GM19240 (cell line): ENCODE measurements at regions not wholly inside any gene's neighbourhood (a gene's known extent, or its start where the extent isn't known, plus 50 kb on each side); places are given as distances from the start of the nearest gene placed in this dataset.
A peak's percentile ranks its signal among the peaks of the same experiment; 100 is the strongest.

ENCODE experiments used
- DNase-seq: peaks from one replicate; pipeline ENCODE4 v3.0.0; 2011; ENCODE audit warnings: low spot score; ENCODE audit not compliant: insufficient read length

DNA sequence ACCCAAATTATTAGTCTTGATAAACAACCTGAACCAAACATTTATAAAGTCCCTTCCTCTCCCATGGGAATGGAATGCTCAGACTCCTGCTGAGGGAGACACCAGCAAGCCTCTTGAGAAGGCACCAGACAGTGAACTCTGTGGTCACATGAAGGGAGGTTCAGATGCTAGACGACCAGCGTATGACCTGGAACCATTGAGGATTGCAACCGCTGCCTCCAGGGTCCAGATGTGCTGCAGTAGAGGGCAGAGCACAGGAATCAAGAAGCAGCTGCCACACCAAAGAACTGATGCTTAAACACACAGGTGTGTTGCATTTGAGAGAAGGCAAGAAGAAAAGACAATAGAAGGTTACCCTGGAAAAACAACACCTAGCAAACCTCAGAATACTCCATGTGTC lies 592.4 kb downstream of the AACS start:
- no peak for DNase-seq

DNA sequence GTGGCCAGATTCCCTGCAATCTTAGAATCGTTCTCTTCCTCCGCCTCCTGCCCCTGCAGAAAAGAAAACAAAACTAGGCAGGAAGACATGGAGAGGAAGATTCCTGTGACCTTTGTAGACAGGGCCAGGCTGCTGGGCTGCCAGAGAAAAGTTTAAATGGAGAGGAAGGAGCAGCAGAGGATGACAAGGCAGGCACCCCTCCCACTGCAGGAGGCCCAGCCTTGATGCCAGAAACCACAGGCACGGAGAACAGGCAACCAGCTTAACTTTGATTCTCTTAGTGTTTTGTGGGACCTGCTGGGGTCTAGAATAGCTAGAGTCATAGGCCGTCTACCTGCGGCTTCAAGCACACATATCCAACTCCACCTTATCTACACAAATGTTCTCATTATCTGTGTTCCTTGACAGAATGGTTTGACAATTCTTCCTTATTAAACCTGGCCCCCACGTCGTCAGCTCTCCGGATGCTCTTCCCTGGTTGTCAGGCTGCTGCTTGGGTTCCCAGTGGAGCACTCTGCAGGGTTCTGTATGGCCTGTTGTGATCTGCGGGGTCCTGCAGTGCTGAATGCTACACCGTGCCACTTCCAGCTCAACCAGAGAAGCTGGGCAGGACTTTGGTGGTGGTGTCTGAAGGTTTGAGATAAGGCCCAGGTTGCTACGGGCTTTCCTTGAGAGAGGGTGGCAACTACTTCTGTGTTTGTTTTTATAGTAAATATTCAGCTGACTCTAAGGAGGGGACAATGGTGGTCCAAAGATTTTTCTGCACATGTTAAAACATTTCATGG lies 609.5 kb downstream of the AACS start:
- no peak for DNase-seq

DNA sequence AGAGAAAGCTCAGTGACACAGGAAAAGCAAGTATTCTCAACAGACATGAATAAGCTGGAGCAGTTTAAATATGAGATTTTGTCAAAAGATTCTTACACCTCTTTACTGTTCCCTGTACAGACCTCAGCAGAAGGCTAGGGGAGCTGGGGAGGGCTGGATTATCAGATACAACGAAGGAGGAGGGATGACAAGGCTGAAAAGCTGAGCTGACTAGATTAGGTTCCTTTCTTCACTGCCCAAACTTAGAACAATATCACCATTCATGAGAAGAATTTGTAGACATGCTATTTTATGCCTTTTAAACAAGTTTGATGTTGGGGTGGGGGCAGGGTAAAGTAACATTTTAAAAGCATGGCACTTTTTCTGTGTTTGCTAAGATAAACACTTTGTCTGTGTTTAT lies 611.1 kb downstream of the AACS start:
- no peak for DNase-seq

DNA sequence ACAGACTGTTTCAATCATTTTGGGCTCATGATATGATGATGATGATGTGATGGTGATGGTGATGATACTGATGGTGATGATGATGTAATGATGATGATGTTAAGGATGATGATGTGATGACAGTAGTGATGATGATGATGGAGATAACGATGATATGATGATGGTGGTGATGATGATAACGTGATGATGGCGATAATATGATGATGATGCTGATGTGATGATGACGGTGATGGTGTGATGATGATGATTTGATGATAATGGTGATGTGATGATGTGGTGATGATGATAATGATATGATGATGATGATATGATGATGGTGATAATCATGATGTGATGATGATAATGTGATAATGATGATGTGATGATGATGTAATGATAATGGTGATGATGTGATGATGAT lies 612.6 kb downstream of the AACS start:
- no peak for DNase-seq

DNA sequence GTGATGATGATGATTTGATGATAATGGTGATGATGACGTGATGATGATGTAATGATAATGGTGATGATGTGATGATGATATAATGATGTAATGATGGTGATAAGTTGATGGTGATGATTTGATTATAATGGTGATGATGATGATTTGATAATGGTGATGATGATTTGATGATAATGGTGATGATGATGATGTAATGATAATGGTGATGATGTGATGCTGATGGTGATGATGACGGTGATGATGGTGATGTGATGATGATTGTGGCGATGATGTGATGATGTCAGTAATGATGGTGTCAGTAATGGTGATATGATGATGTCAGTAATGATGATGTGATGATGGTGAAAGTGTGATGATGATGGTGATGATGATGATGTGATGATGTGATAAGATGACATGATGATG lies 613.4 kb downstream of the AACS start:
- no peak for DNase-seq

DNA sequence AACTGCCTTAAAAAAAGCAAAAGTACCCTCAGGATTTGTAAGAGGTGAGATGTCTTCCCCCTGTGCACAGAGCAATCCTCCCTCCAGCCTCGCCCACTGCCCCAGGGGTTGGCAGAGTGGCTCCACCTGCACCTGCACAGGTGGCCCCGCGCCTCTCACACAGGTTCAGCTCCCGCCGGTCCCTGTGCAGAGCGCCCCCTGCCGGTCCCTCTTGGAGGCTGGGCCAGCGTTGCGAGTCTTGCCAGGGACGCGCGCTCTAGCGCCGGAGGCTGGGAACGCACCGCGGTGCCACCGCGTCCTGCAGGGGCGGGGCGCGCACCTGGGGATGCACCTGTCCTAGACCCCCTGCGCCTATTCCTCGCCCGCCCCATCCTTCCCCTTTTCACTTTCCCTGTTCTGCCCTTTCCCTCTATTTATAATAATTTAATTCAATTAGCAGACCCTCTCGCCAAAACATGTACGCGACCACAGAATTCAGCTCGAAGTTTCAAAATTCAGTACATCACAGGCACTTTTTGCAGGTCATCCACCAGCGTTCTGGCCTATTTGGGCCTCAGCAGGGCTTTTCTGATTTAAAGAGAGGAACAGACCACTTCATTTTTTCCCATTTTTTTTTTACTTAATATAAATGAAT lies 618.6 kb downstream of the AACS start:
- DNase-seq, result peak; percentile 4

DNA sequence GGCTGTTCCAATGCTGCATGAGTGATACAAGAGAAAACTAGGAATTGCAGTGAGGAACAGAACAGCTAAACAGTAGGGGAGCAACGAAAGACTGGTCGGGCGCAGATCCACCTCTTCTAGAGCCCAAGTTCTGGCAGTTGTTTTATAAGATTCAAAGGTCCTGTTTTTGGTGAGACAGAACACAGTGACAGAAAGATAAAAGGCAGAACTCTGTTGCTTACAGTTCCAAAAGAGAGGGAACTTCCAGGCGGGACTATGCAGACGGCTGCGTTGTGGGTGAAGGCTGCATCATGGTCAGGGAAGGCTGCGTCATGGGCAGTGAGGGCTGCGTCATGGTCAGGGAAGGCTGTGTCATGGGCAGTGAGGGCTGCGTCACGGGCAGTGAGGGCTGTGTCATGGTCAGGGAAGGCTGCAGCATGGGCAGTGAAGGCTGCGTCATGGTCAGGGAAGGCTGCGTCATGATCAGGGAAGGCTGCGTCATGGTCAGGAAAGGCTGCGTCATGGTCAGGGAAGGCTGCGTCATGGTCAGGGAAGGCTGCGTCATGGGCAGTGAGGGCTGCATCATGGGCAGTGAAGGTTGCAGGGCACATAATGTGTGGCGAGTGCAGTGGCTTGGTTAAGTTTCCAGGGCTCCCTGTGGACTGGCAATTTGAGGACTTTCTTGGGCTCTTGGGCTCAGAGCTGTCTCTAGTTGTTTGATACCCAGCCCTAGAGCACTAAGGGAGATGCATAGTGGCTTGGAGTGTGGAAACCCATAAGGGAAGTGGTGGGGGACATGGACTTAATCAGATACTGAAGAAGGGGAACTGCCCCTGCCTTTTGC lies 619.9 kb downstream of the AACS start:
- DNase-seq, result no peak

DNA sequence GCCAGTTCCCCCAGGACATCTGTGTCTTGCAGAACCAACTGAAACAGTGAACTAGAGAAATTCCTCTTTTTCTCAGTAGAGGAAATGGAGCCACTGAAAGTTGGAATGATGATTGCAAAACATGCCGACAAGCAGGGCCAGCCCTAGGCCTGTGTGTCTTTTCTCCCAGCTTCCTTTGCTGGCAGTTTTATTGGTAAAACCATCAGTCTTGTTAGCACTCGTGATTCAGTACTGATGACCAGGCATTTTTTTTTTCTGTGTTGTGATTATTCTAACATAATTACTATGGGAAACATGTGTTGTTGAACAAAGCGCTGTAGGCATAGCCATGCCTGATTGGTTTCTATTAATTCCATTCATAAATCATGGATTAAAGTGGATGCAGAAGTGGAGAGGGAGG lies 620.7 kb downstream of the AACS start:
- no peak for DNase-seq

DNA sequence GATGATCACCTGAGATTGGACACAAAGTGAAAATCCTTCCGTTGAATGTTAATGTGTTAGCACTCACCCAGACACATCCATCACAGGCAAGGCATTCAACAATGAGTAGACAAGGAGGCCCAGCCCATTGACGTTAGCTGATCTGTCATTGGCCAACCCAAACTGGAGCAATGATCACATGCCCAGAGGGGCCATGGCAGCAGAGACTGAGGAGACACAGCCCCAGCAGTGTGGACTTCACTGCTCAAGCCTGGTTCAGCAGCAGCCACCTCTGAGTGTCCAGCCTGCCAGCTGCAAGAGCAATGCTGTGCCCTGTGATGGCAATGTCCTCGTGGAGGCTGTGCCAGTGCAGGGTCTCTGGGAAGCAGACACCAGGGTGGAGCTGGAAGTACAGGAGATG lies 622.2 kb downstream of the AACS start:
- no peak for DNase-seq

DNA sequence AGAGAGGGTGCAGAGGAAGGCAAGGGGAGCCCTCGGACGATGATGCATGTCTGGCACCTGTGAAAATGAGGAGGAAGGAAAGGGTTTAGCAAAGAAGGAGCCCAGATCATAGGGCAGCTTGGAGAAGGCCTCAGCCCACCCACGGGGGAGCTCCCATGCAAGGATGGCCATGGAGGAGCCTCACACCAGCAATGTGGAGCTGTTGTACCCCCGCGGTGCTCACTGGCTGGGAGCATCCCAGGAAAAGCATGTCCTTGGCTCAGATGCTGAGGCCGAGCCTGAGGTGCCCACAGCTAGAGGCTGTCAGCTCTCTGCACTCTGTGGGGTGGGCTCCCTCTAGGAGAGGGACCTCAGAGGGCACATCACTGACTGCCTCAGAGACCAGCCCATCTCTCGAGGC lies 622.6 kb downstream of the AACS start:
- DNase-seq, result no peak

DNA sequence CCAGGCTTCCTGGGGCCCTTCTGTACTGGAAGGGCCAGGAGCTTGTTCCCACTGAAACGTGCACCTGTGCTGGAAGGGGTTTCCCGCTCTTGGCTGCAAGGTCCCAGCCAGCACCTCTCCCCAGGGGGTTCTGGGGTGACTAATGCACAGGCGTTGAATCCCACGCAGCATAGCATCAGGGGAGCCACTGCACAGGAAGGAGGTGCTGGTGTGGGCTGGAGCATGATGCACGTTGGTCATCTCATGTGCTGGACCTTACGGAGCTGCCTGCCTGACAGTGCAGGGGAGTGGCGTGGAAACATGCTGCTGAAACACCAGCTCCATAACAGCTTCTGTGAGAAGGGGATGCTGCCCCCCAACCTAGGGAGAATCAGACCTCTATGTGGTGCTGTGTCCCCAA lies 623.0 kb downstream of the AACS start:
- no peak for DNase-seq

DNA sequence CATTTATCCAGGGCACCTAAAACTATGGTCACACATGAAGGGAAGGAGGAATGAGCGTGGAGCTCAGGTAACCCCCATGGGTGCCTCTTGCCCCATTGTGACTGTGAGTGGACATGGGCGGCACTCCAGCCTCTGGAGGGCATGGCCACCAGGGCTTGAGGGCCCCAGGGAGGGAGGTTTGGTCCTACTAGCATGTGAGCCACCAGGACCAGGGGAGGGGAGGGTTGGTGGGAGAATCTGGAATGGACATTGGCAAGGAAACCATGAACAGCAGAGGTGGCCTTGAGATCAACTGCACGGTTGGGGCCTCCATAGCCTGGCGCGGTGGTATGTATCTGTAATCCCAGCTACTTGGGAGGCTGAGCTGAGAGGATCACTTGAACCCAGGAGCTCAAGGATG lies 623.6 kb downstream of the AACS start:
- DNase-seq, result no peak

DNA sequence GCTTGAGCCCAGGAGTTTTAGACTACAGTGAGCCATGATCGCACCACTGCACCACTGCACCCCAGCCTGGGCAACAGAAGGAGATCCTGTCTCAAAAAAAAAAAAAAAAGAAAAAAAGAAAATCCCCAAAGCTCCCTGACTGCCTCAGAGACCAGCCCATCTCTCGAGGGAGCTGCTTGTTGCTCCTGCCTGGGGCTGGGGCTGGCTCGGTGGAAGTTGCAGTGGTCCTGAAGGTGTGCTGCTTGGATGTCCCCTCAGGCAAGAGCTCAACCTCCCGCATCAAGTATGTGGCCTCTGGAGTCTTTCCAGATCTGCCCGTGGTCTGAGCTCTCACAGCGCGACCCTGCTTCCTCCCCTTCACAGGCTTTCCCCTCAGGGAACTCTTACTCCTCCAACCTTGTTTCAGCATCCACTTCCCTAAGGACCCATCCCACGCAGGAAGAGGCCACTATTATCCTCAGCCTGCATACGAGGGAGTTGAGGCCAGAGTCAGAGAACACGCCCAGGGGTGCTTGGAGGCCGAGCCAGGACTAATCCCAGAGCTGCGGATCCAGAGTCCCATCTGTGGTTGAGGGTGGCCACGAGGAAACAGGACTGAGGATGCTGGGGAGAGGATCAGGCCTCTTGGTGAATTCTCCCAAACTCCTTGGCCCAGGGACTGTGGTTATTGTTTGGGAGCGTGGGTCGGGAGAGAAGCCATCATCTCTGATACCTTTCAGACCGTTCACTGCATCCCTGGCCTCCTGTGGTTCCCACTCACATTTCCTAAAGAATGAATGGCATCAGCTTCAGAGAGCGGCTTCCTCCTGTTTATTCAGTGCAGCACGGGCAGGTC lies 624.6 kb downstream of the AACS start:
- DNase-seq, result no peak

DNA sequence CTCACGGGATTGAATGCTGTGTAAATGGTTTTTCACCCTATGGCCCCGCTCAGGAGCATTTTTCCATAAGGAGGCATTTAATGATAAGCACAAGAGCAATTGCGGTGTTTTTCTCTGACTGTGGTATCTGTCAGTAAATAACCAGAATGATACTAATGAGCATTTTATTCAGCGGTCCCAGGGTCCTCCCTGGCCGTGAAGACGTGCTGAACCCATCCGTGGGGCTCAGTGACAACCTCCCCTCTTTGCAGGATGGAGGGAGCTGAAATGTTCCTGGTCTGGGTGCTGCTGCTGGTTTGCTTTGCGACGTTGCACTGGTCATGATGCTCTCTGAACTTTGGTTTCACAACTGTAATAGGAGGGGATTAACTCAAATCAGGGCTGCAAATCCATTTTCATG lies 625.6 kb downstream of the AACS start:
- DNase-seq, result no peak

DNA sequence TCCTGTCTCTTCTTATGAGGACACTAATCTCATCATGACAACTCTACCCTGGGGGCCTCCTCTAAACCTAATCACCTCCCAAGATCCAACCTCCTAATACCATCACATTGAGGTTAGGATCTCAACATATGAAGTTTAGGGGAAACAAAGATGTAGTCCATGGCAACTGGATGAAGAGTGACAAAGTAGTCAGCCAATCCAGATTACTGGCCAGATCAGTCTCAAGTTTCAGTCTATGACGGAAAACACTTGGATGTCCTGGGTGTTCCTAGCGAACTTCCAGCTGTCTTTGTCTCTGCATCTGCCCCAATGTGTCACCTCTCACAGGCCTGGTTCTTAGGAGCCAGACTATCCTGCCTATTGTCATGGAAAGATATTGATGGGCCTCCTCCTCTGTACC lies 630.8 kb downstream of the AACS start:
- no peak for DNase-seq

DNA sequence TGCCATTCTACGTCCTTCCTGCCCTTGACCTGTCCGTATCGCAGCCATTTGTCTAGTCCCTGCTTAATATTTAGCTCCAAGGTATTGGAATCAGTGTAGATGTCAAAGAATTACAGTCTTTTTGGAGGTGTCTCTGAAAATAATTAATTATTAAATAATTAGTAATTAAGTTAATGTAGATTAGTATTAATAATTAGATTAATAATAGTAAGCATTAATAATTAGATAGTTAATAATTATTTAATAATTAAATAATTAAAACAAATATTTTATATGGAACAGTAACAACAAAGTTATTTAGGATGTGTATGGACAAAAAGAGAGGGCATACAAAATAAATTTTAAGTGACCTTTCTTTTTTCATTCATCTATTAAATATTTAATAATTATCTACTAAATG lies 639.6 kb downstream of the AACS start:
- DNase-seq, result no peak

DNA sequence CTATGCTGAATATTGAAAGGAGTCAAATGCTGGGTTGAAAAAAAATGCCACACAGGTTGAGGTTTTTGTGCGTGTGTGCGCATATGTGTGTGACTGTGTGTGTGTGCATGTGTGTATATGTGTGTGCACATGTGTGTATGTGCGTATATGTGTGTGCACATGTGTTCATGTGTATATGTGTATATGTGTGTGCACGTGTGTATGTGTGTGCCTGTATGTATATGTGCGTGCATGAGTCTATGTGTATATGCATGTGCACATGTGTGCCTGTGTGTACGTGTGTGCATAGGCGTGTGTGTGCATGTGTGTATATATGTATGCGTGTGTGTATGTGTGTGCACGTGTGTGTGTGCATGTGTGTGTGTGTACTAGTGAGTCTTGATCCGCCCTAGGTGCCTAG lies 655.7 kb downstream of the AACS start:
- no peak for DNase-seq

DNA sequence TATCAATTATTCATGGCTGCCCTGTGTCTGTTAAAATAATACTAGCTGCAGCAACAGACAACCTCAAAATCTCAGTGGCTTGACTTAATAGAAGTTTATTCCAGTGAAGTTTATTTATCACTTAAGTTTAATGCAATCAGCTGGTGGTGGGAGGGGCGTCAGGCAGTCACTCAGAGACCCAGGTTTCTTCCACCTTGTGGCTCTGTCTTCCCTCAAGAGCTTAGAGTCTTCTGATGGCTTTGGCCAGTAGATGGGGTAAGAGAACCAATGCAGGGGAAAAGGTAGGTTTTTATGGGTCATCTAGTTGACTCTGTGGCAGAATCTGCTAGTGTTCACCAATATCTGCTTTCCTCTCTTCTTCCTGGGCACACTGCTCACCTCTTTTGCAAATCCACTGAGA lies 668.9 kb downstream of the AACS start:
- no peak for DNase-seq

DNA sequence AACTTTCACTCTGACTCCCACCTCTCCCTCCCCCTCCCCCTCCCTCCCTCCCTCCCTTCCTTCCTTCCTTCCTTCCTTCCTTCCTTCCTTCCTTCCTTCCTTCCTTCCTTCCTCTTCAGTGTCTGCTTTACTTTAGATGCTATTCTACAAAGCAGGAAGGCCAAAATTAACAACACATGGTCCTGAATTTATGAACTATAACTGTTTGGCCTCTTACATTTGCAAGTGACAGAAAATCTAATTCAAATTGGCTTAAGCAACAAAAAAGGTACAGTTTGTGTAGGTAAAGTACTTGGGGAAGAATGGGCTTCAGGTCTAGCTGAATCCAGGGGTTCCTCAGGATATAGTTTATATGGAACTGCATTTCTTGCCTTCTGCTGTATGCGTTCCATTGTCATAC lies 673.0 kb downstream of the AACS start:
- no peak for DNase-seq

DNA sequence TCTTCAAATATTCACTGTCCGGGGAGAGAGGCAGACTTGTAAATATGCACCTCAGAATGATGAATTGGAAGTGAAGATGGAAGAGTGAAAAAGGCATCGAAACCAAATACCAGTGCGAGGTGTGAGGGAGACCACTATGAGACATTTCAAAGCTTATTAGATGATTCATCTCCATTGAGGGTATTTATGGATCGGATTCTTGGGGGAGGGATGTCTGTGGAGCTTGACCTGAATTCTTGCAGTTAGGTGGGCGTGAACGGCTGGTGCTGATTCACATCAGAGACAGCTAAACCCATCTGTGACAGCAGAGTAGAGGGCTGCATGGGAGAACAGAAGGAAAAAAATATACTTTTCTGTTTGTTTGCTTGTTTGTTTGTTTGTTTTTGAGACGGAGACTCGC lies 677.2 kb downstream of the AACS start:
- DNase-seq, result no peak

DNA sequence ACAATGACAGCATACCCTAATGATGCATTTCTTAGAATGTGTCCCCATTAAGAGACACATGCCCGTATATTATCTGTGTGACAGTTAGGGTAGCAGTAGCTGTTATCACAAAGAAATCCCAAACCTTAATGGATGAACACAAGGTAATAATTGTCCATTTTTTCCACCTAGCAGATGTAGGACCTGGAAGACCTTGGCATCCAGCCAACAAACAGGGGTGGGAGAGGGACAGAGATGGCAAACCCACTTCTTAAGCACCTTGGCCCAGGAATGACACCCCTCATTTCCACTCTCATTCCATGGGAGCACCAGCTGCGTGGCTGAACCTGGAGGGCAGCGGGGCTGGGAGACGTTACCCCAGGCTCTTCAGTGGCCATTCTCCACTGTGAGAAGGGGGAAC lies 679.0 kb downstream of the AACS start:
- DNase-seq, result no peak

DNA sequence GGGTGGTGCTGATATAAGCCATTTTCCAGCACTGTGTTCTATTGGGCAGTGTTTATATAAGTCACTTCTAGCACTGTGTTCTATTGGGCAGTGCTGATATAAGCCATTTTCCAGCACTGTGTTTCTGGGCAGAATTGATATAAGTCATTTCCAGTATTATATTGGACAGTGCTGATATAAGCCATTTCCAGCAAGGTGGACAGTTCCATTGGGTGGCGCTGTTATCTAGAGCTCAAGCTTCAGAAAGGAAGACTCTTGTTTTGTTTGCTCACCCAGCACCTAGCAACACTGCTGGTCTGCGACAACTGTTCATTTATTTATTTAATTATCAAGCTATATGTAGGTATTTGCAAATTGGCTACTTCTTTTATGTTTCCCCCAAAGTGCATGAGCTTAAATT lies 690.3 kb downstream of the AACS start:
- DNase-seq, result no peak
